GOT3 (cell line): ENCODE measurements at regions not wholly inside any gene's neighbourhood (a gene's known extent, or its start where the extent isn't known, plus 50 kb on each side); places are given as distances from the start of the nearest gene placed in this dataset.
"Not testable (repeated sequence)": the region's sequence is repeated elsewhere in the genome, so short reads cannot be mapped to it uniquely, and the experiment has no call there.

ENCODE experiments used
- DNase-seq: peaks from one replicate; lab custom pipeline; 2025; ENCODE audit warnings: mixed read lengths; lab: John Stamatoyannopoulos, UW

DNA sequence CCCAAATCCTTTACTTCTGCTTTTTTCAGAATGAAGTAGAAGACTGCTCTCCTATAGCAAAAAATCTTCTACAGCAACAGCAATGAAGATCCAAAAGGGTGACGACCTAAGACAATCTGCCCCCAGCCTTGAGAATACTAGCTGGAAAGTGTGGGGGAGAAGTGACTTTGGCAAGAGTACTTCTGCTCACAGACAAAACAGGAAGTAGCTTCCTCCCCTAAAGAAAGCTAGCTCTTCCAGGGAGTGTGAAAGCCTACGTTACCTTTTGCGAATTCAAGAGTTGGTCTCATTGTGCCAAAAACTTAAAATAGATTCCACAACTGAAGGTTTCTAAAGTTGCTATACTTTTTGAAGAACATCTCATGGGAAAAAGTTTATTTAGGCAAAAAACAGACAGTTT lies 1069.2 kb upstream of the CHAC2 start:
- DNase-seq: no peak

GRCh38 chr2:52697690-52698089 lies 1069.9 kb upstream of the CHAC2 start:
- DNase-seq: no peak

DNA sequence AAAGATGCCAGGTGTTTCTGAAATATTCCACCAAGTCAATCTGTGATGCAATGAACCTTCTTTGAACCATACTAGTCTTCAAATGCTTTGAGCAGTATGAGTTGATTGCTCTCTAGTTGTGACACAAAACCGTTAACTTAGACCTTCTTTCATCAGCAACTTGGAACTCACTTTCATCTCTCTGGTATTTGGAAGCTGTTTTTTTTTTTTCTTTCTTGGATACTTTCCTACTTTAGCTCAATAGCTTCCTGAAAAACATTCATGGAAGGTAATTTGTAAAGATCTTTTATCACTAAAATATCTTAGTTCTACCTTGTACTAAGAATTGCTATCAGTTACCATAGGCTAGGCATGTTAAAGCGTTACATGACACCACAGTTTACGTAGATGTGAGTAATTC lies 1071.9 kb upstream of the CHAC2 start:
- no peak for DNase-seq

GRCh38 chr2:52686935-52687334 lies 1080.7 kb upstream of the CHAC2 start:
- no peak for DNase-seq

GRCh38 chr2:52676056-52676455 lies 1091.5 kb upstream of the CHAC2 start:
- DNase-seq: no peak

GRCh38 chr2:52668724-52669123 lies 1098.9 kb upstream of the CHAC2 start:
- no peak for DNase-seq

GRCh38 chr2:52659546-52659945 lies 1108.1 kb upstream of the CHAC2 start:
- DNase-seq: no peak

DNA sequence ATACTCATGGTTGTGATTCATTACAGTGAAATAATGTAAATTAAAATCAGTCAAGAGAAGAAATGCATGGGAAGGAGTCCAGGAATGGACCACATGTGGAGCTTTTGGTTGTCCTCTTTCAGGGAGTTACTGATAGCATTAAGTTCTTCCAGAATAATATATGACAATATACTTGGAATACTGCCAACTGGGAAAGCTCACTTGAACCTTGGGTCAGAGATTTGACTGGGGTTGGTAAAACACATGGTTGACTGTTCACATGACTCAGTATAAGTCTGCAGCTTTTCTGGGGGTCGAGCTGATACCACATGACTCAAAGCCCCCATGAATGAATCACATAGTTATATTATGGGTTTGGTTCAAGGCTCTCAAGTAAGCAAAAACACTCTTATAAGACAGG lies 1109.0 kb upstream of the CHAC2 start:
- no peak for DNase-seq

- no peak for DNase-seq
Observed at GRCh38 chr2:52639692-52640091, 1127.9 kb upstream of the CHAC2 start.

DNA sequence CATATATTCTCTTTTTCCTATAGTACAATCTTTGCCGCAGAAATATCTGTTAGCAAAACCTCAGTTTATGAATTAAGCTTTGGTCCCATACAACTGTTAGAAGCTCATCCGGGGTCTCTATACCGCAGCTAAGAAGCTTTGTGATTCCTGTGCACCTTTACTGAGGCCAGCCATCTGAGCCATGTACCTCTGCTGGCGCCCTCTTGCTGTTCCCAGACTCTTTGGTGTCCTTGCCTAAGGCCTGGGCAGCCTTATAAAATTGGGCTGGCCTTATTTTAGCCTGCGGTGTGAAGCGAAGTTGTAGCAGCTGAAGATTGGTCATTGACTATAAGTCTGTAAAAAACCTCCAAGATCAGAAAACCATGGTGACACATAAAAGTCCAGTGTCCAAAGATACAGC lies 1135.1 kb upstream of the CHAC2 start:
- DNase-seq: no peak

GRCh38 chr2:52629944-52630343 lies 1137.7 kb upstream of the CHAC2 start:
- no peak for DNase-seq

DNA sequence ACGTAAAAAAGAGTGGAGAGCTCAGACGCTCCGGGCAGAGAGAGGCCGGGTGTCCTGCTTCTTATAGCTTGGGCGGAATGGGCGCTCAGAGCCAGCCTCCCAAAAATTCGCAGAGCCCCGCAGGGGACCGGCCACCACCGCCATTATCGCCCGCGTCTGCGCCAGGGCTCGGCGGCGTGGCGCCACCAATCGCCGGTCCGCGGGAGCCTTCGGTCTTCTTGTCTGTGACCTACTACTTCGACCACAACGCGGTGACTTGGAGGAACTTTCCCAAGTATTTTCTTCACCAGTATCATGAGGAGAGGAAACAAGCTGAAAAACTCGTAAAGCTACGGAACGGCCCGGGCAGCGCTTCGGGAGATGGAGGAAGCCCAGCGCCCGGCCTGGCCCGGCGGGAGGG lies 1138.1 kb upstream of the CHAC2 start:
- DNase-seq: no peak

- no peak for DNase-seq
Observed at GRCh38 chr2:52622266-52622665, 1145.3 kb upstream of the CHAC2 start.

GRCh38 chr2:52613064-52613463 lies 1154.5 kb upstream of the CHAC2 start:
- DNase-seq: no peak

- DNase-seq: no peak
Observed at GRCh38 chr2:52611759-52612158, 1155.8 kb upstream of the CHAC2 start.

- no peak for DNase-seq
Observed at GRCh38 chr2:52608030-52608429, 1159.6 kb upstream of the CHAC2 start.

DNA sequence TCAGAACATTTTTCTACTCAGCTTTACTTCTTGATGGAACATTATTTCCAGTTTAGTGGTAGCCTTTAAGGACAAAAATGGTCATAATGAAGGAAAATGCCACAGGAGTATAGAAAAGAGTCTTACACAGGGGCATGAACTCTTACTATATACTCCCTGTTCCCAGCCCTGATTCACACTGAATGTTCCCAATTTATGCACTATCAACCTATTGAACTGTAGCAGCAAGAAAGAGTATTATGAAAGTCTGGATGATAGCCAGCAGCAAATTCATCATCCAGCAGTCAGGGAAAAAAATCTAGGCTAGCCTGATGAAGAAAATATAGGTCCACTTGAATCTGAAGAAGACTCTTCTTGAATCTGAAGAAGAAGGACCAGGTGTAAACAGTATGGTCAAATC lies 1170.3 kb upstream of the CHAC2 start:
- no peak for DNase-seq

- no peak for DNase-seq
Observed at GRCh38 chr2:52594026-52594425, 1173.6 kb upstream of the CHAC2 start.

- DNase-seq: not testable (repeated sequence)
Observed at GRCh38 chr2:52584071-52584470, 1183.5 kb upstream of the CHAC2 start.

GRCh38 chr2:52572469-52572894 lies 1195.1 kb upstream of the CHAC2 start:
- no peak for DNase-seq

- DNase-seq: no peak
Observed at GRCh38 chr2:52571380-52572347, 1195.9 kb upstream of the CHAC2 start.

DNA sequence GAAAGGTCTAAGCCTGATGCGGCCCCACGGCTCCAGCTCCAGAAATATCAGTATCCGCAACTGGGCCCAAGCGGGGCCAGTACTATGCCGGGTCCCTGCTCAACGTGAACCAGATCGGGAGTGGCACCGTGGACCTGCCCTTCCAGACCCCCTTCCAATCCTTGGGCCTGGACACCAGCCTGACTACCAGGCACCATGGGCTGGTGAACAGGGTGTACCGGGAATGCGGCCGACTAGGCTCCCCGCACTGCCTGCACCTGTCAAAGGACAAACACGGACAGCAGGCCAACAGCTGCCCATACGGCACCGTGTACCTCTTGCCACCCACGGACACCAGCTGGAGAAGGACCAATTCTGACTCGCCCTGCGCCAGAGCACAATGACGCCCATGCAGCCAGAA lies 1196.9 kb upstream of the CHAC2 start:
- no peak for DNase-seq

GRCh38 chr2:52563151-52563550 lies 1204.5 kb upstream of the CHAC2 start:
- DNase-seq: no peak

DNA sequence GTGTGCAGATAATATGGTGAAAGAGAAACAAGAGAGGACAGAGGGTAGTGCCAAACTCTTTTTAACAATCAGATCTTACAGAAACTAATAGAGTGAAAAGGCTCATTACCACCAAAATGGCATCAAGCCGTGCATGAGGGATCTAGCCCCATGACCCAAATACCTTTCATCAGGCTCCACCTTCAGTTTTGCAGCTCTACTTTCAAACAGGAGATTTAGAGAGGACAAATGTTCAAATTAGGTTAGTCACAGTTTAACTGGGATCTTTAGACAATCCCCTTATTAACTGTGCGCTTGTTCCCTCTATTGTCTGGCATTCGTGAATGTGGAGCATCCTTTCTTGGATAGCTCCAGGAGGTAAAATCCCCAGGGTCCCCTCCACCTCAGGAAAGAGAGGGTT lies 1209.3 kb upstream of the CHAC2 start:
- no peak for DNase-seq
